Astrocyte of the cerebellum (primary cell): ENCODE measurements at regions not wholly inside any gene's neighbourhood (a gene's known extent, or its start where the extent isn't known, plus 50 kb on each side); places are given as distances from the start of the nearest gene placed in this dataset.
A peak's percentile ranks its signal among the peaks of the same experiment; 100 is the strongest.
"Not testable (repeated sequence)": the region's sequence is repeated elsewhere in the genome, so short reads cannot be mapped to it uniquely, and the experiment has no call there.

Experiments
- DNase-seq: peaks from one replicate; pipeline ENCODE4 v3.0.0-alpha.2; 2011; ENCODE audit warnings: low read depth
- H3K4me3 ChIP-seq: 2 replicates; pipeline ENCODE4 v1.5.1; 2011; ENCODE audit warnings: mild to moderate bottlenecking, low read depth, low read length, moderate library complexity
- in situ Hi-C: cut with HindIII; loops from 2 replicates; pipeline ENCODE4 v1.10.0; 2017; ENCODE audit warnings: low sequenced_read_pairs
- TF ChIP-seq, protein P1 (sequence below): IDR thresholded peaks from 2 replicates; pipeline ENCODE4 v1.5.1; 2012; ENCODE audit warnings: low read length, low read depth, moderate library complexity, mild to moderate bottlenecking; ENCODE audit errors: missing control alignments

DNA sequence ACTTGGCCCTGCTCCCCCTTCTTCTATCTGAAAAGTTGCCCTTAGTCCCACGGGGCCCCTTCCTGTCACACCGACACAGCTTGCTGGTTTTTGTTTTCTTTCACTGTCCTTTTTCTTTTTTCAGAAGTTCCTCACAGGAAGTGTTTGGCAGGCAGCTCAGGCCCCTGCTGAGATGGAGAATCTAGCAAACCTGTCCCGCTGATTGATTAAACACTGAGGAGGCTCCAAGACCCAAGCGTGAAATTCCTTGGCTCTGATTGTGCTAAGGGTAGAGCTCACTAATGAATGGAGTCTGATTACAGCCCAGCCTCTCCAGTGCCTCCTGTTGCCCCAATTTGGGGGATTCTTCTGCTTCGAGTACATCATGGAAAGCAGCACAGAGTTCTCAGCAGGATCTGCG is 365.9 kb upstream of the MEX3C start:
- in situ Hi-C loops = no loop called here
- DNase-seq = peak; percentile 74
- TF ChIP-seq, protein P1, sequence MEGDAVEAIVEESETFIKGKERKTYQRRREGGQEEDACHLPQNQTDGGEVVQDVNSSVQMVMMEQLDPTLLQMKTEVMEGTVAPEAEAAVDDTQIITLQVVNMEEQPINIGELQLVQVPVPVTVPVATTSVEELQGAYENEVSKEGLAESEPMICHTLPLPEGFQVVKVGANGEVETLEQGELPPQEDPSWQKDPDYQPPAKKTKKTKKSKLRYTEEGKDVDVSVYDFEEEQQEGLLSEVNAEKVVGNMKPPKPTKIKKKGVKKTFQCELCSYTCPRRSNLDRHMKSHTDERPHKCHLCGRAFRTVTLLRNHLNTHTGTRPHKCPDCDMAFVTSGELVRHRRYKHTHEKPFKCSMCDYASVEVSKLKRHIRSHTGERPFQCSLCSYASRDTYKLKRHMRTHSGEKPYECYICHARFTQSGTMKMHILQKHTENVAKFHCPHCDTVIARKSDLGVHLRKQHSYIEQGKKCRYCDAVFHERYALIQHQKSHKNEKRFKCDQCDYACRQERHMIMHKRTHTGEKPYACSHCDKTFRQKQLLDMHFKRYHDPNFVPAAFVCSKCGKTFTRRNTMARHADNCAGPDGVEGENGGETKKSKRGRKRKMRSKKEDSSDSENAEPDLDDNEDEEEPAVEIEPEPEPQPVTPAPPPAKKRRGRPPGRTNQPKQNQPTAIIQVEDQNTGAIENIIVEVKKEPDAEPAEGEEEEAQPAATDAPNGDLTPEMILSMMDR = peak; percentile 4
- no peak overlapping the region for H3K4me3 ChIP-seq

DNA sequence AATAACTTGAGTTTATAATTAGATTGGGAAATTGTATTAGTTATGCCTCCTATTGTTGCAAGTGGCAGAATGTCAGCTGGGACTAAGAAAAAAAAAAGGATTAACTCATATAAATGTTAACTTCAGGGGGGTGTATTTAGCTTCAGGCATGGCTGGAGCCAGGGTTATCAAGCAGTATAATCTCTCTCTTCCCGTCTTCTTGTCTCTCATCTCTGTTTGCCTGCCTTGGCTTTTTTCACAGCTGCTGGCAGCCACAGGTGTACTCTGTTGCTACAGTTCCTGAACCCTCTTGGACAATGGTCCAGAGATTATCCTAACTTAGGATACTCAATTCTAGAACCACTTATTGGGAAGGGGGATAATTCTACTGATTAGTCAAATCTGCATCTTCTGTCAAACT is 370.7 kb upstream of the MEX3C start:
- DNase-seq = no peak
- no peak overlapping the region for H3K4me3 ChIP-seq
- TF ChIP-seq, protein P1 = no peak
- in situ Hi-C loops = no loop called here

- no peak overlapping the region for H3K4me3 ChIP-seq
- TF ChIP-seq, protein P1 = no peak
- DNase-seq = no peak
- in situ Hi-C loops = no loop called here
These were observed 371.7 kb upstream of the MEX3C start for GRCh38 chr18:51569153-51569552.

DNA sequence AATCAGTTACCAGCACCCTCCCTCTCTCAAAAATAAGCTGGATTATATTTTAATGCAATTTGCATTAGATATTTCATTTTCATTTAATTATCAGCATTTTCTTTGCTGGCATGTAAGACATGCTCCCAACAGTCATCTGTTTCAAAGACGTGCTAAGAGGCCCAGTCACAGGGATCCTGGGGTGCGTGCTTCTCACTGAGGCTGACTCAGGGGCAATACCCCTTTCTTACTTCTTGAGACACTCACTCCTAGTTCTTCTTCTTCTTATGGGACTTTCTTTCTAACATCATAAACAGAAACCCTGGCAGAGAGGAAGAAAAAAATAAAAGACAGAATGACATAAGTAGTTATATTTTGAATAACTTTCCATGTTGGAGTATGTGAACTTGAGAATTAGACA is 372.1 kb upstream of the MEX3C start:
- DNase-seq = no peak
- no peak overlapping the region for H3K4me3 ChIP-seq
- in situ Hi-C loops = no loop called here
- TF ChIP-seq, protein P1 = no peak

DNA sequence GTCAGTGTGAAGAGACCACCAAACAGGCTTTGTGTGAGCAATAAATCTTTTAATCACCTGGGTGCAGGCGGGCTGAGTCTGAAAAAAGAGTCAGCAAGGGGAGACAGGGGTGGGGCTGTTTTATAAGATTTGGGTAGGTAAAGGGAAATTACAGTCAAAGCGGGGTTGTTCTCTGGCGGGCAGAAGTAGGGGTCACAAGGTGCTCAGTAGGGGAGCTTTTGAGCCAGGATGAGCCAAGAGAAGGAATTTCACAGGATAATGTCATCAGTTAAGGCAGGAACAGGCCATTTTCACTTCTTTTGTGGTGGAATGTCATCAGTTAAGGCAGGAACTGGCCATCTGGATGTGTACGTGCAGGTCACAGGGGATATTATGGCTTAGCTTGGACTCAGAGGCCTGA is 372.6 kb upstream of the MEX3C start:
- in situ Hi-C loops, DNase-seq, H3K4me3 ChIP-seq: not testable (repeated sequence)

- H3K4me3 ChIP-seq, in situ Hi-C loops, DNase-seq: not testable (repeated sequence)
These were observed 376.4 kb upstream of the MEX3C start for GRCh38 chr18:51573886-51574285.

GRCh38 chr18:51575171-51575570 is 377.7 kb upstream of the MEX3C start:
- in situ Hi-C loops = no loop called here
- H3K4me3 ChIP-seq = no peak overlapping the region
- TF ChIP-seq, protein P1 = no peak
- no peak for DNase-seq

- TF ChIP-seq, protein P1 = no peak
- H3K4me3 ChIP-seq = no peak overlapping the region
- in situ Hi-C loops = no loop called here
- peak; percentile 57 for DNase-seq
These were observed 381.0 kb upstream of the MEX3C start for GRCh38 chr18:51578406-51578980.
